ENCODE measurements at regions not wholly inside any gene's neighbourhood (a gene's known extent, or its start where the extent isn't known, plus 50 kb on each side); places are given as distances from the start of the nearest gene placed in this dataset.

DNA sequence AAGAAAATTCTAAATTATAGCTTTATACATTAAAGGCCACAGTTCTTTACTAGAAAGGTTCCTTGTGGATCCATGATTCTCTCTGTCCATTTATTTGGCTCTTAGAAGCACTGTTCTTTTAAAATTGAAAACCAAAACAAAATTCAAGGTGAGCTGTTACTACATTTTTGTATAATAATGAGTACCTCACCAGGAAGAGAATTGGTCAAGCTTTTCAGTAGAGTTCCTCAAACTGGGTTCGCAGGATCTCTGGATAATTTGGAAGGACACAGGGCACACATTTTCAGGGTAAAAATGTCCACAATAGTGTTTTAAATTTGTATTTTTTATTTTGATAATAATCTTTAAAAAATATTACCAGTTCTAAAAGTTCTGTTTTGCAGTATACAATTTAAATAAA is 93.0 kb downstream of the PPP1R3A start:
- DNase-seq (ENCODE audit: extremely low read depth in 1 of 11, low read depth in 9 of 11, low spot score in 4 of 11) = no peak

DNA sequence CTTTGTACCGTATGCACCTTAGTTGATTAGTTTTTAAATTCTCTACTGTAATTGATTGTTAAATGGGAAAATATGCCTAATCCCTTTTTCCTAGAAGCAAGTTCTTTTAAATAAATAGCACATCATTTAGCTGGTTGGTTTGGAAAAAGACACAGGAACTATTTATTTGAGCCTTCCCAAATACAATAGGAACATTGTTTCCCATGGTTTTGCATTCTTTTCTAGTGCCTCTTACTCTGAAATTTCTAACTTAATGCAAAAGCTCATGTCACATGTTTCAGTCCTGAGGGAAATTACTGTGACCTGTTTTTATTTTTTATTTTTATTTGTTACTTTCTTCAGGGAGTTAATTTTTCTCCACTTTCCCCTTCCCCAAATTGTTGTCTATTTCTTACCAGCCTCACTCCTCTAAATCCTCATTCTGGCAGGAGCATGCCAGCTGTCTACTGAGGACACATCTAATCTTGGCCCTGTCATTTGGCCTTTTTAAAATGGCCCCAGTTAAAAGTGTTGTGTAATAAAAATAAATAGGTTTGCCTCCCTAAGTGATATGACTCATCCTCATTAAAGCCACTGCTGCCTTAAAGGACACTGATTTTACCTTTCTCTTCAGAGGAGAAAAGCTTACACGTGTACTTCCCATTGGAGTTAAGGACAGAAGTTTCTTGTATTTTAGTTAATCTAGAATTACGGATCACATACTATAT is 94.5 kb downstream of the PPP1R3A start:
- DNase-seq (ENCODE audit: extremely low read depth in 1 of 11, low read depth in 9 of 11, low spot score in 4 of 11) = no peak

DNA sequence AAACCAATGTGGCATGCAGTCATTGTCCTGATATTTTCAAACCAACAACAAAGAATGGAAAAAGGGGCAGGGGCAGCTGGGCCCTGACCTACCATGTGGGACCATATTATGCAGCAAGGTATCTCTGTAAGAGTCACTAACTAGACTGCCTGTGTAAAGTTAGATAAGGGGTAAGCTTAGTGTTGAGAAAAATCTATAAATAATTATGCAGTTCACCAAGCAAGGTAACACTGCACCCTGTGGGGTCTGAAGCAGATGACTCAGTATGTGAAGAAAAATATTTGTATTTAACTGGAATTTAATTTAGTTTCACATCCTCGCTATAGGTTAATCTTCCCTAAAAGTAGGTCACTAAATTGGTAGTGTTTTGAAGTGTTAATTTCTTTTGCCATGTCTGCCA is 99.3 kb downstream of the PPP1R3A start:
- DNase-seq (ENCODE audit: extremely low read depth in 1 of 11, low read depth in 9 of 11, low spot score in 4 of 11) = no peak

DNA sequence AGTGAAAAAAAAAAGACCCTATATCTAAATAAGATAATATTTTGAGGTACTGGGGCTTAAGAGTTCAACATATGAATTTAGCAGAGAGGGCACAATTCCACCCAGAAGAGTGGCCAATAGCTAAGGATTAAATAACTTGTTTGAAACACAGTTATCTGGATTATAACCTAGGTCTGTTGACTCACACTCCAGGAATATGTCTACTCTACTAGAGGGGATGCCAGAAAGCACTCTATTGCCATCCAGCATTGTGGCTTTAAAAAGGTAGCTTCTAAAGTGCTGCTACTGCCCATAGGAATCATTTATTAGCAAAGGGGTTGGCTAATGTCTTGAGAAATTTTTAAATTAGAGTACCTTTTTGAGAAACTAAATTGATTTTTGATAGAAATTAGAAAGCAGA is 102.2 kb downstream of the PPP1R3A start:
- DNase-seq (ENCODE audit: extremely low read depth in 1 of 11, low read depth in 9 of 11, low spot score in 4 of 11) = no peak

DNA sequence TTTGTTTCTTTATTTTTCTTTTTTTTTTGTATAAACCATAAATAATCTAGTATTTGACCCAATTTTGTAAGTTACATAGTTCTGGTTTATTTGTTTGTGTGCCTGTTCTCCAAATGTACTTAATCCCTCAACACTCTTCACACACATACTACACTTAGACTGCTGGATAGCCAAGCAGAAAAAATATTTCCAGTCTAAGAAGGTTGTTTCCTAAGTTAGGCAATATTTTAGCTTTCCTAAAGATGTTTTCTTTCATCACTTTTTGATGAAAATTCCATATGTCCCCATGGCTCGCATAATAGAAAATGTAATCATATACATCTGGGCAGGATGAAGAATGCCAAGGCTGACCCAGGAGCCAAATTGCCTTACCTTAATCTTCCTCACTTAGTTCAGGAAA is 105.3 kb downstream of the PPP1R3A start:
- DNase-seq (ENCODE audit: extremely low read depth in 1 of 11, low read depth in 9 of 11, low spot score in 4 of 11) = no peak

DNA sequence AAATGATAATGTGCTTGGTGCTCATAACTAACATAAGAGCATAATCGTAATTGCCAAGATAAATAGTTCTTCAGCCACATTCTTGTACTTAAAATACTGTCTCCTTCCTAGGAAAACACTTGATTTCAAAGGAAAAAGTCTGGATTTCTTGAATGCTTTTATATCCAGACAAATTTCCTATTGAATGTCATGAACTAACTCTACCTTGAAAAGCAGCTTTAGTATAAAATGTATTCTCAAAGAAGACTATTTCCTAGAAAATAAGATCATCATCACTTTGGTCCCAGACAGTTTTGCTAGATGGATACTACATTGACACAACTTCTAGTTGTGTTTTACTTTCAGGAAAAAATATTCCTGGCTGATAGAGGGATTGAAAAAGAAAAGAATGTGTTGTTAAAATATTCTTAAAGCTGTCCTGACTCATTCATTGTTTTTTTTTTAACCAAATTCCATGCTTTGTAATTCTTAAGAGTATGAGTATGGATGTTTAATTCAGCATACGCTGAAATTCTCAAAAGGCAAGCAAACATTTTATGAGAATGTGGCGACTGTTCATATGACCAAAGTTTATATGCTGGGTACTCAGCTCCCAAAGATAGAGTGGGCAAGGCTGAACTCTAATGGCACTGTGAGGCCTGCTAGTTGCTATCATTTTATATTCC is 106.1 kb downstream of the PPP1R3A start:
- DNase-seq (ENCODE audit: extremely low read depth in 1 of 11, low read depth in 9 of 11, low spot score in 4 of 11) = no peak

DNA sequence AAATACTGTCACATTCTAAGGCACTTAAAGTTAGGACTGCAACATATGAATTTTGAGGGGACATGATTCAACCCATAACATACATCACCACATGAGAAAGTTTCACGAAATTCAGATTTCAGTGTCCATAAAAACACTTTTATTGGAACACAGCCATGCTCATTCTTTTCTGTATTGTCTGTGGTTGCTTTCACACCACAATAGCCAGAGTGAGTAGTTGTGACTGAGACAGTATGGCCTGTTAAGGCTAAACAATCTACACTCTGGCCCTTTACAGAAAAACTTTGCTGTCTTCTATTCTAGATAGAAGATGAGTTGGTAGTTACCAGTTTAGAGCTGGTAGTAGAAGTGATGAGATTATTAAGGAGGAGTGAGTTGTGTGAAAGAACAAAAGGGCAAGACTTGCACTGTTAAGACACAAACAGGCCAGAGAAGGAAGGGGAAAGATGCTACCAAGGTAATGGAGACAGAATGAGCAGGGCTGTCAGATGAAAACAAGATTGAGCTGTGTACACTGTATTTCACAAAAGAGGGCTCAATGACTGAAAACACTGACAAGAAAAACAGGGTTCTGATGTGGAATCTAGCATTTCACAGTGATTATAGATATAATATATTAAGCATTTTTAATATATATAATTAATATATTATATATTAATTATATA is 108.6 kb downstream of the PPP1R3A start:
- DNase-seq (ENCODE audit: extremely low read depth in 1 of 11, low read depth in 9 of 11, low spot score in 4 of 11) = no peak

DNA sequence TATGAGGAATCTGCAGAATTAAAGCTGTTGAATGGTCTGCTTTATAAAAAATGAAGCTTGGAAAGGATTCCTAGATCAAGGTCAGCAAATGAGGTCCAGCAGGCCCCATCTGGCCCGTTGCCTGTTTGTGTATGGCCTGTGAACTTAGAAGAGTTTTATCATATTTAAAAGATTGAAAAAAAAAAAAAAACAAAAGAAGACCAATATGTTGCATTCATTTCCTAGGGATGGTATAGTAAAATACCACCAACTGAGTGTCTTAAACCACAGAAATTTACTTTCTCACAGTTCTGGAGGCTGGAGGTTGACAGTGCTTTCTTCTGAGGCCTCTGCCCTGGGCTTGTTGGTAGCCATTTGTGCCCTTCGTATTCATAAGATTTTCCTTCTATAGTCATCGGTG is 109.2 kb downstream of the PPP1R3A start:
- DNase-seq (ENCODE audit: extremely low read depth in 1 of 11, low read depth in 9 of 11, low spot score in 4 of 11) = no peak

DNA sequence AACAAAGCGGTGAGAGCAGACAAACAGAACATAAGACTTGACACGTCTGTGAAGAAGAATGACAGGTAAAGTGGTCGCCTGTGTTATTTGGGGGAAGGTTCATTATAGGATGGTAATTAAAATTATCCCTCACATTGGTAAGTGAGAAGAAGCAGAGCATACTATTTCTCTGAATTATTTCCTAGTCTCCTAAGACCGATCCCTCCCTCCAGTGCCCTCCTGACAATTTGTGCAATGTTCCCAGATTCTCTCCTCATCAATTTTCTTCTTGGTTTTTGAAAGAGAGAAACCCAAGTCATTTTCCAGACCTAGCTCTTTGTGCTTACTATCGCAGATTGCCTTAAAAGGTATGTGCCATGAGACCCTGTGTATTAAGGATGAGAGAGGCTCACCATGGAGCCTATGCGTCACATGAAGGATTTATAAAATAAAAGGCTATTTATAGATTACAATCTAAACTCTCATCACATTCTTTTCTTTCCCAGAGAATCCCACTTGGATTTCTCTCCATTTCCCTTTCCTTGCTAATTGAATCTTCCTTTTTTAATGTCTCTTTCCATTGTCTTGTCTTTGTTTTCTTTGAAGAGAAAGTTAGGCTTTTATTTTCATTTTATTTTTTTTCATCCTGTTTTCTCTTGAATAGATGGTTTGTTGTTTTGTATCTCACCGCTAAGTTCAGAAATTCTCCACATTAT is 112.0 kb downstream of the PPP1R3A start:
- no peak for DNase-seq (ENCODE audit: extremely low read depth in 1 of 11, low read depth in 9 of 11, low spot score in 4 of 11)

DNA sequence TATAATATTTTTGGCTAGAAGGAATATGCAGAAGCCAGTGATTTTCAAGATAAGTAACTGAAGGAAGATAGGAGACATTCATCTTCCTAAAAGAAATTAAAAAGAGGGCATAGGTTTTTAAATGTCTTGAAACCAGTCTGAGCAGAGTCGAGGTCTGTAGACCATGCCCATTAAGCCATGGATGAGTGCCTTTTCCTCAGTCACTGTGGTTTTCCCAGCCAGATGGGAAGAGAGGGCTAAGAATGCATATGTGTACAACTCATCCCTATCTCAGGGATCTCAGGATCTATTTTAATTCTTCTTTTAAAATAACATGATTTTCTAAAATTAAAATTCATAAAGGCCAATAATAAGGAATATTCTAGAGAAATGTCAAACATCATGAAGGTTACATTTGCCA is 112.8 kb downstream of the PPP1R3A start:
- DNase-seq (ENCODE audit: extremely low read depth in 1 of 11, low read depth in 9 of 11, low spot score in 4 of 11) = no peak

DNA sequence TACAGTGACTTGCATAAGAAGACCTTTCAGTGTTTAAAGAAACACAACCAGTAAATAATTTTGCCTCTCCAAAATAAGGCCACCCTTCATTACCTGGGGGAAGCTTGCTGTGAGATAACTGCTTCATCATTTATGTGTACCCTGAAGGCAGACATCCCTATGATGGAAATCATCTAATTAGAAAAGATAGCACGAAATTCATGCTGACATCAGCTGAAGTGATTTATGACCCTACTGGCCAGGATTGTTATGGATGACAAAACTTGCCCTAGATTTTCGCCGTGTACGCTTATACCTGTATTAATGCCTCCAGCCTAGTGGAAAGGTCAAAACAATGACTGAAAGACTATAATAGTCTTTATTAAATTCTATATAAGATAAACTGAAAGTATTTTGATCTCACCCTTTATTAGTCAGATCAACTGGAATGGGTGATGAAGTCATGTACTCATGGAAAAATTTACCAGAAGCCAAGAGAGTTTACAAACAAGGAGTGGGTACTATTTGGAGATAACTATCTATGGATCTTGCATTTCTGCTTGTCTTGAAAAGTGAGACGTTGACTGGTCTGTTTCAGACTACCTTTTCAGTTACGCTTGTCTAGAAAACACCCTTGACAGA is 114.2 kb downstream of the PPP1R3A start:
- no peak for DNase-seq (ENCODE audit: extremely low read depth in 1 of 11, low read depth in 9 of 11, low spot score in 4 of 11)

DNA sequence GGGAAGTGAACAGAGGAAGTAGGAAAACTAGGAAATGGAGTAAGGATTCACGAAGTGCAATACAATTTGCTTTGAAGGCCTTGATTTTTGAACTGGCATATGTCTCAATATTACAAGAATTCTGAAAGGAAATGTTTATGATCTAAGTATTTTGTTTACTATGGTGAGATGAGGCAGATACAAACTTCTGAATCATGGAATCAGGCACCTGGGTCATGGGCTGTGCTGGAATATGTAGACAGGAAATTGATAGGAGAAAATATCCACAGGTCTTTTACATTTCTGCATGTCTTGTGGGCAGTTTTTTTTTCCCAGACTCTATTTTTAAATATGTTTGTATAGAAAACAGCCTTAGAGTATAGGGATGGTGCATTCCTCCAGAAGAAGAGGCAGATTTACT is 117.1 kb downstream of the PPP1R3A start:
- DNase-seq (ENCODE audit: extremely low read depth in 1 of 11, low read depth in 9 of 11, low spot score in 4 of 11) = no peak

DNA sequence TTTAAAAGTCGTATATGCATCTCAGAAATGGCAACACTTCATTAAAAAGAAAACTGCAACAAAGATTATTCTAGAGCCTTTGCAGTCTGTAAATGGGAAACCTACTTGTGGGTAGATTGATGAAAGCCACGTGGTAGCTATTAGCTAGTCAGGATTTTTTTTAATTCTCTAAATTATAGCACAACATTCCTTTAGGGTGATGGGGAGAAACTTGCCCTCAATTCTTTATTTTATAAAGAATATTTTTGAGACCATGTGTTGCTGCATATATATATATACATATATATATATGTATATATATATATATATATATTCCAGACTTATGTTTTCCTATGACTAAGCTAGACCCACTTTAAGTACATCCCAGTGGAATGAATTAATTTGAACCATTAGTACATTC is 118.0 kb downstream of the PPP1R3A start:
- DNase-seq (ENCODE audit: extremely low read depth in 1 of 11, low read depth in 9 of 11, low spot score in 4 of 11) = no peak

DNA sequence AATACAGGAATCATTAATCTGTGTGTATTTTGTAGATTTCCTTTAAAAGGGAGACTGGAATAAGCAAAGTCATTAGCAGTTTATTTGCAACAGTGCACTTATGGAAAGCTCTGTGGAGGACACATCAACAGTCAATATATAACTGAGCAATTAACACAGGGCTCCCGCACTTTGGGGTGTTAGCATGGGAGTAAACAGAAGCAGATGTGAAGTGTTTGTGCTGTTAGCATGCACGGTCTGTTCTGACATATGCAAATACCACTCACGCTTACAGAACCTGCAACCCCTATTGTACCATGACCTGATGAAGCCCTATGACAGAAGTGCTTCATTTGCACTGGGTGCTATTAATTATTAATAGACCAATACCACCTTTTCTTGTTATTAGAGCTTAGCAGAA is 118.9 kb downstream of the PPP1R3A start:
- no peak for DNase-seq (ENCODE audit: extremely low read depth in 1 of 11, low read depth in 9 of 11, low spot score in 4 of 11)

DNA sequence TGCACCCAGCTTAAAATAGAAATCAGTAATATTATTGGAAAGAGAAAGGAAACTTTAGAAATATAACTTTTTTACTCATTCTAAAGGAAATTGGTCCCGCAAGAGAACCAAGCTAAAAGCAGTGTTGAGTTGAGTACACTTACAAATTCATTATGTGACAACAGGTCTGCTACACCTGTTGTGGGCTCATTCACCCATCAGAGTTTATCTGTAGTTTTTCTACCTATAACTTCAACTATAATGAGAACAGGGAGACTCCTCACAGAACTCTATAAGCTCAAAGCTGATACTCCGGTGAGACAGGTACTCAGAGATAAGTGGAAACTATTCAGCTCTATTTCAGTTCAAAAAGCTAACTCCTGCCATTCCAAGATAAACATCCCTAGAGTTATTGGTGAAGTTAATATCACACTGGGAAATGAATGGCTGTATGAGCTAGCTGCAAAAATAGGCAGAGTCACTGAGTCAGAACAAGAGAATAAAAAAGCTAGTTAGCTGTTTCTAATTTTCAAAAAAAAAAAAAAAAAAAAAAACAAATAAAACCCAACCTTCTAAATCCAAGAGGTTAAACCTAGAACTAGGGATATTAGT is 121.3 kb downstream of the PPP1R3A start:
- DNase-seq (ENCODE audit: extremely low read depth in 1 of 11, low read depth in 9 of 11, low spot score in 4 of 11) = no peak

DNA sequence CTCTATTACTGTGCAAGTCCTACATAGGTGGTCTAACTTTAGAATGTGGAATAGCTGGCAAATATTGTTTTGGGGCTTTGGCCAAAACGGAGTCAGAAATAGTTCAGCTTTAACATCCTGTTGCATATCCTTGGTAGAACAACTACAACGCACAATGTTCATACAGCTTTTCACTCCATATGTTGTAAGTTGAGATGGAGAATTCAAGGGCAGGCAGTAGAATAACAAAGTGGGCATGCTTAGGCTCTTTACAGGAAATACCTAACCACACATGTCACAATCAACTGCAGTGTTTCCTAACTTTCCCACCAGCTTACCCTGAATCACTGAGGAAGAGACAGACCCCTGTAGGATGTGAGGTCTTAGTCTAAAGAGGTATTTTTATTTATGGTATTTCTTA is 122.3 kb downstream of the PPP1R3A start:
- no peak for DNase-seq (ENCODE audit: extremely low read depth in 1 of 11, low read depth in 9 of 11, low spot score in 4 of 11)

DNA sequence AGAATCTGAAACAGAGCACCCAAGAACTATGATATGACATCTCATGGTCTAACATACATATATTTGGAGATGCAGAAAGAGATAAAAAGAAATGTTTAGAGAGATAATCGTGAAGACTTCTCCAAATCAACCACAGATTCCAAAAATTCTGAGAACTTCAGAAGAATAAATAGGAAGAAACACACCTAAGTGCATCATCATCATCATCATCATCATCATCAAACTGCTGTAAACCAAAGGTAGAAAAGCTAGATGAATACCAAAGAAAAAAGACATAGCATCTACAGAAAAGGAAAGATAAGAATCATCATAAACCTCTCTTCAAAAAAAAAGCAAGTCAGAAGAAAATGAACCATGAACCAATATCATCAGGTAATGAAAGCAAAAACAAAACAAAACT is 124.2 kb downstream of the PPP1R3A start:
- DNase-seq (ENCODE audit: extremely low read depth in 1 of 11, low read depth in 9 of 11, low spot score in 4 of 11) = no peak

DNA sequence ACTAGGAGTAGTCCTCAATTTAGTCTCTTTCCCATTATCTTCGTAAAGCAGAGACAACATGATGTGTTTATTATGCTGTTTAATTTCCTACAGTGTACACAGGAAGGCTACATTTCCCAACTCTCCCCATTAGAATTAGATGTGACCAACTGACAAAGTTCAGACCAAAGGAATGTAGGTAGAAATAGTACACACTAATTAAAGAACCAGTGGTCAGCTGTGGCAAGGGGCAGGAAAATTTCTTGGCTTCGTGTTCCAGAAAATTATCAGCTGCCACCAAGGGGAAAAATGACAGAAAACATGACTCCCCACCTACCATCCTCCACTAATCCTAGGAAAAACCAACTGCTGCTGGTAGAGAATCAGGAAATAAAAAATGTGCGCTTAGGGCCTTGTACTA is 125.6 kb downstream of the PPP1R3A start:
- DNase-seq (ENCODE audit: extremely low read depth in 1 of 11, low read depth in 9 of 11, low spot score in 4 of 11) = no peak

DNA sequence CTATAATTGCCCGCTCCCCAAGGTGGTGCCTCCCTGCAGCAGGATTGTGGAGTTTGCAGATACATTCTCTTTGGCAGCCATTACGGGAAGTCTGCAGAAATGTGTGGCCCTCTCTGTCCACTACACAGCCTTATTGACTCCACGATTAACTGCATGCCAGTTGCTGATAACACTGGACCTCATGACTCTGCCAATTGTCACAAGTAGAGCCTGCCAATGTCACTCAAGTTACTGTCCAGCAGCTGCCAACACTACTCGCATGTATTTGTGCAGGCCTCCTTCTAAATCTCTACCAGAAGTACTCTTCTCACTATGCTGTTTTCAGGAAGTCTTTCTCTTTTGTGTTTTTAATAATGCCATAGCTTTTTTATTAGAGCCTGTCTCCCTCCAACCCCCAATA is 128.8 kb downstream of the PPP1R3A start:
- no peak for DNase-seq (ENCODE audit: extremely low read depth in 1 of 11, low read depth in 9 of 11, low spot score in 4 of 11)

Measured in renal cortex interstitium (tissue), 11 donors.